Effector memory CD4-positive, alpha-beta T cell (primary cell): ENCODE measurements at regions not wholly inside any gene's neighbourhood (a gene's known extent, or its start where the extent isn't known, plus 50 kb on each side); places are given as distances from the start of the nearest gene placed in this dataset.
A peak's percentile ranks its signal among the peaks of the same experiment; 100 is the strongest.
"Not testable (repeated sequence)": the region's sequence is repeated elsewhere in the genome, so short reads cannot be mapped to it uniquely, and the experiment has no call there.

Experiments
- DNase-seq, 3 donors: peaks; one replicate each; pipeline ENCODE4 v3.0.0-alpha.2; 2020
- H3K27ac ChIP-seq: 2 replicates; pipeline ENCODE4 v1.7.0; 2013; ENCODE audit warnings: mild to moderate bottlenecking, low read length, moderate library complexity; ENCODE audit not compliant: insufficient read depth, poor library complexity, severe bottlenecking
- H3K27me3 ChIP-seq: replicated peaks from 2 replicates; pipeline ENCODE4 v1.7.0; 2013; ENCODE audit warnings: mild to moderate bottlenecking, low read length; ENCODE audit not compliant: insufficient read depth, control insufficient read depth, poor library complexity, severe bottlenecking
- H3K36me3 ChIP-seq: 2 replicates; pipeline ENCODE4 v1.7.0; 2013; ENCODE audit warnings: mild to moderate bottlenecking, low read length, moderate library complexity; ENCODE audit not compliant: control insufficient read depth, insufficient read depth
- H3K4me1 ChIP-seq: 2 replicates; pipeline ENCODE4 v1.7.0; 2013; ENCODE audit warnings: low read length, mild to moderate bottlenecking; ENCODE audit not compliant: control insufficient read depth, insufficient read depth, poor library complexity, severe bottlenecking
- H3K4me3 ChIP-seq: 2 replicates; pipeline ENCODE4 v1.7.0; 2013; ENCODE audit warnings: low read length, low read depth, mild to moderate bottlenecking; ENCODE audit not compliant: insufficient read depth, poor library complexity, severe bottlenecking
- H3K9me3 ChIP-seq: 2 replicates; pipeline ENCODE4 v1.7.0; 2013; ENCODE audit warnings: mild to moderate bottlenecking, low read length, moderate library complexity; ENCODE audit not compliant: control insufficient read depth

GRCh38 chr3:56930706-56931105 is 129.0 kb upstream of the ARHGEF3 start:
- H3K4me3 ChIP-seq, result no peak overlapping the region
- DNase-seq, result no peak
- H3K9me3 ChIP-seq, result no peaks in the 10 kb centered on the region
- H3K27ac ChIP-seq, result no peak overlapping the region
- H3K36me3 ChIP-seq, result no peaks in the 10 kb centered on the region
- H3K27me3 ChIP-seq, result no peaks in the 10 kb centered on the region
- peaks cover 32% of the 10 kb centered on the region for H3K4me1 ChIP-seq

GRCh38 chr3:56929809-56930615 is 128.3 kb upstream of the ARHGEF3 start:
- Histone ChIP-seq H3K4me1 (peaks cover 39% of the 10 kb centered on the region), H3K27ac (no peak overlapping the region), H3K27me3 (no peaks in the 10 kb centered on the region), H3K9me3 (no peaks in the 10 kb centered on the region), H3K4me3 (no peak overlapping the region), H3K36me3 (no peaks in the 10 kb centered on the region)
- DNase-seq, result no peak

DNA sequence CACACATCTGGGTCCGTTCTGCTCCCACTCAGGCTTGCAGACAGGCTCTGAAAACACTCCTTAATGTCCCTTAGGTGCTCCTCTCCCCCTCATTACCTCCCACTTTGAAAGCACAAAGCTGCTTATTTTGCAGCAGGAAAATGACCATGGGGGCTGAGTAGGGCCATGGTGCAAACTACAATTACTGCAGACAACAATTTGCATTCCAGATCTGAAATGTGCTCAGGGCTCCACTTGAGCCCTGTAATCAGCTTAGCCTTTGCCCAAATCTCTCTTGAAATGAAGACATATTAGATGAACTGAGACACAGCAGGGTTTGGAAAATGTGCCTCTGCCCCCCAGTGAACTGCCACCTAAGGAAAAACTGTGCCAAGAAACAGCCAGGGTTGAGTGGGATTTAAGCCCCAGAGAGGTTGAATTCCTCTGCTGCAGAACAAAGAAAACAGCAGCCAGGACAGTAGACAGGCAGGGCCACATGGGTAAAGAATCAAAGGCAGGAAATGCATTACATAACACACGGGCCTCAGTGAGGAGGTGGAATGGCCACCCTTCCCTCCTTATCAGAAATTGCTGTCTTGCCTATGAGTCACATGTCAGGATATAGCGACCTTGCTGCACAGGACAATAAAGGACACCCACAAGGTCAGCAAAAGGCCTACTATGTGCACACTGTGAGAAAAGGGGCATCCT is 126.8 kb upstream of the ARHGEF3 start:
- Histone ChIP-seq H3K9me3 (no peaks in the 10 kb centered on the region), H3K36me3 (no peaks in the 10 kb centered on the region), H3K4me1 (peaks cover 54% of the 10 kb centered on the region), H3K4me3 (no peak overlapping the region), H3K27ac (peak overlapping the region; percentile 11), H3K27me3 (no peaks in the 10 kb centered on the region)
- DNase-seq, result peak in 2 of 3 donors; percentile 17 to 19

DNA sequence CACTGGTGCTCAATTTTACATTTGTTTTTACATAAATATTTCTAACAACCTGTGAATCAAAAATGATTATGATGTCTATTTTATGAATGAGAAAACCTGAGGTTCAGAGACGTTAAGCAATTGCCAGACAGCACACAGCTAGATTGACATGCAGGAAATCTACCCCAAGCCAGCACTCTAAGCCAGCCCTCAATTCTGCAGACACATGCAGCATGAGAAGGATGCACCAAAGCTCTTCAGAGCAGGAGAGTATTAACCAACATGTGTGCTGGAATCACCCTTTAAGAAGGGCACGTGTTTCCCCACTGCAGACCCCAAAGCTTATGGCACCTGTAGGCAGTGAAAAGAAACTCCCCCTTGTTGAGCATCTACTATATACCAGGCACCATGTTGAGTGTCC is 126.1 kb upstream of the ARHGEF3 start:
- Histone ChIP-seq H3K4me3 (no peak overlapping the region), H3K36me3 (no peaks in the 10 kb centered on the region), H3K27me3 (no peaks in the 10 kb centered on the region), H3K9me3 (no peaks in the 10 kb centered on the region), H3K4me1 (peaks cover 54% of the 10 kb centered on the region), H3K27ac (peak overlapping the region; percentile 11)
- no peak for DNase-seq

DNA sequence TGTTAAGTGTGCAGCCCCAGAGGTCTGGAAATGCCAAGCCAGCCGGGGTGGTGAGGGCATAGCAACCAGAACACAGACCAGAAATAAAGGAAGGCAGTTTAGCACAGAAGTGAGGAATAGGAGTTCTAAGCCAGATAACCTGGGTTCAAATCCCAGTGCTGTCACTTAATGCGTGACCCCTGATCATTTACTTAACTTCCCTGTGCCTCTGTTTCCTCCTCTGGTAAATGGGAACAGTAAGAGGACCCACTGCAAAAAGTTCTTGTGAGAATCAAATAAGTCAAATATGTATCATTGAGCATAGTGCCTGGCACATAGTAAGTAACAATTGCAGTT is 125.2 kb upstream of the ARHGEF3 start:
- no peak for DNase-seq
- H3K27me3 ChIP-seq, result no peaks in the 10 kb centered on the region
- H3K27ac ChIP-seq, result no peak overlapping the region
- H3K36me3 ChIP-seq, result no peaks in the 10 kb centered on the region
- no peak overlapping the region for H3K4me3 ChIP-seq
- H3K4me1 ChIP-seq, result peaks cover 61% of the 10 kb centered on the region
- no peaks in the 10 kb centered on the region for H3K9me3 ChIP-seq

DNA sequence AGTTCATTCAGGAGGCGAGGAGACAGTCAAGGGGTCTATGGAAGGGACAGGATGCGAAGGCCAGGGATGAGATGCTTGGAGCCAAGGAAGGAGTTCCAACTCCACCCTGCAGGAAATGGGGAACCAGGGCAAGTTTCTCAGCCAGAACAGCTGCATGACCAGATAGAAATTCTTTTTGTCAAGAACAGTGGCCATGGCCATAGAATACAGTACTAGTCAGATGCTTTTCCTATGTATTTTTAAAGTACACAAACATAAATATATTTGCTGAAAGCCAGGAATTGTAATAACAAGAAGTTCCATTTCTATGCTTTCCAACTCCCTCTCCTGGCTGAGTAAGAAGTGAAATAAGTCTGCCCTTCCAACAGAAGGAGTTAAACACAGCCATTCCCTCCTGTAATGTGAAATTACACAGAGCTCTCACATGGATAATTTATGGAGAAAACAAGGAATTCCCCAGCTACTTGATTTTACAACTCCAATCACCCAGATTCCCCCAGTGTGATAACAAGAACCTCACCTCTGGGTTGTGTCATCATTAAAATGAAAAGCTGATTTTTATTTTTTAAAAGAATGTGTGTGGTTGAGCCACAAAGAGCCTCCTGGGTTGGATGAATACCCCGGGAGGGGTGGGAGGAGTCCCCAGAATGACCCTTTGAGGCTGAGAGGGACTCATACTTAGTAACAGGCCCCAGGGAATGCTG is 124.6 kb upstream of the ARHGEF3 start:
- H3K27me3 ChIP-seq, result no peaks in the 10 kb centered on the region
- H3K4me3 ChIP-seq, result no peak overlapping the region
- no peaks in the 10 kb centered on the region for H3K9me3 ChIP-seq
- no peak overlapping the region for H3K27ac ChIP-seq
- no peak for DNase-seq
- H3K4me1 ChIP-seq, result peaks cover 65% of the 10 kb centered on the region
- no peaks in the 10 kb centered on the region for H3K36me3 ChIP-seq

DNA sequence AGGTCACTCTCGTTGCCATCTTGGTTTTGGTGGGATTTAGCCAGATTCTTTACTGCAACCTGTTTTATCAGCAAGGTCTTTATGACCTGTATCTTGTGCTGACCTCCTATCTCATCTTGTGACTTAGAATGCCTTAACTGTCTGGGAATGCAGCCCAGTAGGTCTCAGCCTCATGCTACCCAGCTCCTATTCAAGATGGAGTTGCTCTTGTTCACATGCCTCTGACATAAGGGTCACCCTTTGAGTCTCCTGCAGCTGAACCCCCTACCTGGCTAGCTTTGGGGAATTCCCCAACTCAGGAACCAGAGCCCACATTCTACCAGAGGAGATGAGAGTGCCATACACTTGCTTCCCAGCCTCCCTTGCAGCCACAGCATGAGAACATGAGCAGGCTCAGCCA is 123.0 kb upstream of the ARHGEF3 start:
- DNase-seq, H3K9me3 ChIP-seq, H3K27me3 ChIP-seq, H3K4me3 ChIP-seq, H3K36me3 ChIP-seq: not testable (repeated sequence)
- Histone ChIP-seq H3K27ac (peak overlapping the region; percentile 90), H3K4me1 (peaks cover 70% of the 10 kb centered on the region)

- peak; percentile 21 to 49 (median 43) for DNase-seq
- Histone ChIP-seq H3K27ac (peak overlapping the region; percentile 90), H3K27me3 (no peaks in the 10 kb centered on the region), H3K36me3 (no peaks in the 10 kb centered on the region), H3K4me1 (peaks cover 76% of the 10 kb centered on the region), H3K9me3 (no peaks in the 10 kb centered on the region), H3K4me3 (no peak overlapping the region)
These were observed 121.9 kb upstream of the ARHGEF3 start for GRCh38 chr3:56923526-56924224.

DNA sequence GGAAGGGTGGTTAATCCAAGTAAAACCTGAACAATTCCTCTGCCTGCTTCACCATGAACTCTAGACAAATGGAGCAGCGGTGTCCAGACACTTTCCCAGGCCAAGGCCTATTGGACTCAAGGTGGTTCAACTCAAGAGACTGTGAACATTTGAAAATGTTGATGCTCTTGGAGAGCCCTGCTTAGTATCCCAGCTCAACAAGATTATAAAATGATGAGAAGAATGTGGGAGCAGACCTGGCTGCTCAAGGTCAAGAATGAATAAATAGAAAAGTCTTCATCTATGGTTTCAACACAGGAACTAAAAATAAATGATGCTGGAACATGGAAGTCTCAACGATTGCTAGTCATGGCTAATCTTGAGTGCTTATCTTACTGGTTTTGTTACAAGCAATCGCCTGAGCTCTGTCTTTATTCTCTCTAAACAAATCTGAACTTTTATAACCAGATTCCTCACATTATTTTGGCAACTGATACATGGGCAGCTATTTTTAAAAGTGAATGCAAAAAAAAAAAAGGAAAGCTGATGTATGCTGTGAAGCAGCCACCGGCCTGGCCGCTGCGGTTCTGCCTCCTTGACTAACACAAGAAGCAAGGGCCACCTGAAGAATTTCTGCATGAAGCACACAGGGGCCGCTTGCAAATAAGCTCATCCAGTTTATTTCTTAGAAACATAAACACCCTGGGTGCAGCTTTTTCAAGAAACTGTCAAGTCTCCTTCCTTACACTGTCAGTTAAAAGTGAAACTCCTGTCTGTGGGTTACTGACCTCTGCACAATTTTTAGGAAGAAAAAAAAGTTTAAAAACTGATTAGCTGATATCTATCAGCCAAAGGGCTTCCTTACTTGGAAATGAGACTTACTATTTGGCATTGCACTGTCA is 120.1 kb upstream of the ARHGEF3 start:
- DNase-seq, result no peak
- H3K9me3 ChIP-seq, result no peaks in the 10 kb centered on the region
- H3K27ac ChIP-seq, result peak overlapping the region; percentile 90
- H3K4me1 ChIP-seq, result peaks cover 77% of the 10 kb centered on the region
- no peaks in the 10 kb centered on the region for H3K36me3 ChIP-seq
- H3K4me3 ChIP-seq, result peak overlapping the region; percentile 33
- no peaks in the 10 kb centered on the region for H3K27me3 ChIP-seq
